GM19324 (cell line): ENCODE measurements at regions not wholly inside any gene's neighbourhood (a gene's known extent, or its start where the extent isn't known, plus 50 kb on each side); places are given as distances from the start of the nearest gene placed in this dataset.
"Not testable (repeated sequence)": the region's sequence is repeated elsewhere in the genome, so short reads cannot be mapped to it uniquely, and the experiment has no call there.

Experiments
- ATAC-seq: cut with Tn5 transposase; IDR thresholded peaks from one replicate; pipeline ENCODE4 v1.9.1; 2021; ENCODE audit warnings: mild to moderate bottlenecking, moderate library complexity; ENCODE audit not compliant: unreplicated experiment, low FRiP score

GRCh38 chr17:20731131-20731530 is 151.6 kb downstream of the CDRT15L2 start:
- ATAC-seq, result not testable (repeated sequence)

GRCh38 chr17:20733923-20734322 is 154.4 kb downstream of the CDRT15L2 start:
- ATAC-seq, result no peak

GRCh38 chr17:20735796-20736195 is 156.3 kb downstream of the CDRT15L2 start:
- no peak for ATAC-seq

- not testable (repeated sequence) for ATAC-seq
Observed at GRCh38 chr17:20737636-20738035, 158.1 kb downstream of the CDRT15L2 start.

GRCh38 chr17:20771104-20771503 is 191.6 kb downstream of the CDRT15L2 start:
- no peak for ATAC-seq

- no peak for ATAC-seq
Observed at GRCh38 chr17:20774472-20775135, 195.1 kb downstream of the CDRT15L2 start.

GRCh38 chr17:20775331-20775730 is 195.8 kb downstream of the CDRT15L2 start:
- no peak for ATAC-seq

GRCh38 chr17:20779521-20779920 is 200.0 kb downstream of the CDRT15L2 start:
- no peak for ATAC-seq

GRCh38 chr17:20781260-20781659 is 201.7 kb downstream of the CDRT15L2 start:
- ATAC-seq, result no peak

- ATAC-seq, result not testable (repeated sequence)
Observed at GRCh38 chr17:20781869-20782268, 202.3 kb downstream of the CDRT15L2 start.

- no peak for ATAC-seq
Observed at GRCh38 chr17:20783091-20783490, 203.6 kb downstream of the CDRT15L2 start.

- no peak for ATAC-seq
Observed at GRCh38 chr17:20784100-20784665, 204.7 kb downstream of the CDRT15L2 start.

GRCh38 chr17:20787281-20787680 is 207.8 kb downstream of the CDRT15L2 start:
- ATAC-seq, result no peak

GRCh38 chr17:20791626-20792025 is 212.1 kb downstream of the CDRT15L2 start:
- ATAC-seq, result no peak

- ATAC-seq, result not testable (repeated sequence)
Observed at GRCh38 chr17:20794532-20794931, 215.0 kb downstream of the CDRT15L2 start.

- no peak for ATAC-seq
Observed at GRCh38 chr17:20797292-20797691, 217.8 kb downstream of the CDRT15L2 start.

- no peak for ATAC-seq
Observed at GRCh38 chr17:20800146-20800545, 220.6 kb downstream of the CDRT15L2 start.

GRCh38 chr17:20805751-20806150 is 226.2 kb downstream of the CDRT15L2 start:
- ATAC-seq, result no peak

- ATAC-seq, result not testable (repeated sequence)
Observed at GRCh38 chr17:20807566-20807965, 228.0 kb downstream of the CDRT15L2 start.

- ATAC-seq, result not testable (repeated sequence)
Observed at GRCh38 chr17:20815410-20815809, 227.4 kb downstream of the USP22 start.

- ATAC-seq, result no peak
Observed at GRCh38 chr17:20823905-20824304, 218.9 kb downstream of the USP22 start.

GRCh38 chr17:20825539-20825938 is 217.3 kb downstream of the USP22 start:
- no peak for ATAC-seq
